Fibroblast of pulmonary artery (primary cell): ENCODE measurements at regions not wholly inside any gene's neighbourhood (a gene's known extent, or its start where the extent isn't known, plus 50 kb on each side); places are given as distances from the start of the nearest gene placed in this dataset.

Experiments
- DNase-seq: peaks from one replicate; pipeline ENCODE4 v3.0.0-alpha.2; 2010; ENCODE audit warnings: low read depth
- H3K4me3 ChIP-seq: replicated peaks from 2 replicates; pipeline ENCODE4 v1.5.1; 2011; ENCODE audit warnings: low read depth, mild to moderate bottlenecking, control low read depth, low read length, moderate library complexity
- CTCF ChIP-seq: IDR thresholded peaks from 2 replicates; pipeline ENCODE4 v1.5.1; 2011; ENCODE audit warnings: mild to moderate bottlenecking, control low read depth, low read length, inconsistent platforms; ENCODE audit errors: missing control alignments

- H3K4me3 ChIP-seq = no peak overlapping the region
- no peak for TF ChIP-seq CTCF
- no peak for DNase-seq
Measured at GRCh38 chr13:86954341-86954740, 716.8 kb upstream of the SLITRK5 start.

- peak; percentile 3 for DNase-seq
- no peak overlapping the region for H3K4me3 ChIP-seq
- no peak for TF ChIP-seq CTCF
Measured at GRCh38 chr13:86960876-86961275, 710.3 kb upstream of the SLITRK5 start.

GRCh38 chr13:86974251-86974994, 696.7 kb upstream of the SLITRK5 start:
- TF ChIP-seq CTCF = no peak
- no peak for DNase-seq
- no peak overlapping the region for H3K4me3 ChIP-seq

- H3K4me3 ChIP-seq = no peak overlapping the region
- DNase-seq = no peak
- no peak for TF ChIP-seq CTCF
Measured at GRCh38 chr13:86974995-86975328, 696.2 kb upstream of the SLITRK5 start.

GRCh38 chr13:86976521-86977324, 694.4 kb upstream of the SLITRK5 start:
- no peak for TF ChIP-seq CTCF
- no peak for DNase-seq

GRCh38 chr13:86986448-86986847, 684.7 kb upstream of the SLITRK5 start:
- H3K4me3 ChIP-seq = no peak overlapping the region
- no peak for DNase-seq
- TF ChIP-seq CTCF = no peak

More at GRCh38 chr13:86976521-86977324, 694.4 kb upstream of the SLITRK5 start:
- H3K4me3 ChIP-seq = no peak overlapping the region
